NCI-H2196 treated with DMSO at 0.1 percent for 48 hours (cell line): ENCODE measurements at regions not wholly inside any gene's neighbourhood (a gene's known extent, or its start where the extent isn't known, plus 50 kb on each side); places are given as distances from the start of the nearest gene placed in this dataset.

ENCODE experiments used
- DNase-seq: peaks from one replicate; lab custom pipeline; 2025; ENCODE audit not compliant: unreplicated experiment; lab: John Stamatoyannopoulos, UW

DNA sequence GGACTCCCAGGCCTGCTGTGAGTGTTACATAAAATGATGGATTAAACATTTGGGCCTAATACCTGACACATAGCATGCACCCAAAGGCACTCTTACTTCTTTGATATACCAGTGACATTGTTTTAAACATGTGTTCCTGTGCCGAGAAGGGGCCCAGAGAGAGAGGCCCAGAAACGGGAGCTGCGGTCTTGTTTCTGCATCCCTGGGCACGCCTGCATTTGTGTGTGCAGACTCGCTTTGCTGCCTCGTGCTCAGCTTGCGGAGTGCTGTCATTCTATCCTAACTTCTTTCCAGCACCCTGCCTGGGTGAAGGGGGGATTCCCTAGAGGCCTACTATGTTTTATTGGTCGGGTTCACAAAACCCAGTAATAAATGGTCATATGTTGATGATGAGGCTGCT is 666.2 kb upstream of the HS6ST1 start:
- DNase-seq = no peak

DNA sequence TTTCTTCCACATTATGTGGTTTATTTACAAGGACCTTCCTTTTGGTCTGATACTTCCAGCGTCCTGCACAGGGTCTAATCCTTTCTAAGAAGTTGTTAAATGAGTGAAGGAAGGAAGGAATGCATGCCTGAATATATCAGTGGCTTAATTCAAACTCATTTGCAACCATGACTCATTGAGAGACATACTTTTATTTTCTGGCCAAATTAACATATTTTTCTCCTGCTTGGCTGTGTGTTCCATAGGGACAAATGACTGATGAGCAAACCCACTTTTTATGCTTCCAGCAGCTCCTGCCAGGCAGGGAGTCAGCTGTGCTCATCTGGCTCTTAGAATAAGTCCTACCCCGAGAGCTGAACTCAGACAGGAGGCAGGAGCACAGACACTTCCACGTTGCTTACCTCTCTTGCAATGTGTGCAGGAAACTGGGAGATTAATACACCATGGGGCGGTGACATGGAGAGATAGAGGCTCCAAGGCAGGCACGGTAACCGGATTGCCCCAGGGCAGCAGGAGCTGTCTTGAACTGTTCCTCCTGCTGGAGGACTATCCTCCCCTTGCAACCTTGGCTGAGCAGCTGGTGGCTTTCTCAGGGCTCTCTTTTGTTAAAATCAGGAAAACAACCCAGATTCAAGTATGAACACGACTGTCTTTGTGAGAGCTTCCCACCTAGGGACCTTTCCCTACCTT is 667.5 kb upstream of the HS6ST1 start:
- DNase-seq = no peak

DNA sequence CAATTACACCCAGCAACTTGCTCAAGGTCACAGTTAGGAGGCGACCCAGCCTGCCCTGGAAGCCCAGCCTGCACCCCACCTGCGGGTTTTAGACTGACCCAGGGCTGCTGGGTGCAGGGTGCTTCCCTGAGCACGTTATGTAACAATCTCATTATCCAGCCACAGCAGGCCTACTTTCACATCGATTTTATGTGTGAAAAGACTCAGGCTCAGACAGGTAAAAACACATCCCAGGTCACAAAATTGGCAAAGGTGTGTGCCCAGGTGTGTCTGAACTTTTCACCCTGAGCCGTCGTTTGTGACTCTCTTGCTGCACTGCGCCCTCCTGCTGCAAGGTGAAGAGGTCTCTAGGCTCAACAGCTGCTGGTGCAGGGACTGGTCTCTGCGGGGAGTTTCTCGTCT is 668.2 kb upstream of the HS6ST1 start:
- no peak for DNase-seq

DNA sequence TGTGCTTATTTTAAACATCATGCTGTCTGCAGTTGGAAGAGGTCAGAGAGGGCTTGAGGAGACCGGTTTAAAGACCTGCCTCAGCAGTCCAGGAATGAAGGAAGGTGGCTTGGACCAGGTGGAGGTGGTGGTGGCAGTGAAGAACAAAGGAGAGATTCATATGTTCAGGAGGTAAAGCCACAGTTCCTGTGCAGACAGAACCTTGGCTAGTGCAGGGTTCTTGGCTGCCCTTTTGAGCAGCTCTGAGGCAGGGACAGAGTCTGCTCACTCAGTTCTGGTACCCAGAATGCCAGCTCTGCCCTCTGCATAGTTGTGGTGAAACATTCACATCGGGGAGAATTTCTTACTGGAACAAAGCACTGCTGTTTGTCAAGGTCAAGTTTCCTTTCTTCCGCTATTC is 669.7 kb upstream of the HS6ST1 start:
- no peak for DNase-seq

- DNase-seq = no peak
These were observed 670.3 kb upstream of the HS6ST1 start for GRCh38 chr2:128988967-128989366.

DNA sequence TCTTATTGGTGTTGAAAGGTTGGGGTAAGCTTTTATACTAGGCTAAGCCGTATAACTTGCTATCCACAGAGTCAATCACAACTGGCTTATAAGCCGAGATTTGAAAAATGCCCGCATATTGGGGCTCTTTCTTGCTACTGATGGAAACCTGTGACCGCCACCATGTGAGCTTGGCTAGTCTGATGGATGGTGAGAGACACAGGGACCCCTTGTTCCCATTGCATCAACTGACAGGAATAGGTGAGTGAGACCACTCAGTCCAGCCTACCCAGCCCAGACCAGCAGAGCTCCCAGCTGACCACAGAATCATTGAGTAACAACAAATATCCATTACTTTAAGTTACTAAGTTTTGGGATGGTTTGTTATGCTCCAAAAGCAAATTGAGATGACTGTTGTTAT is 676.4 kb upstream of the HS6ST1 start:
- DNase-seq = no peak

GRCh38 chr2:128996078-128996477 is 677.4 kb upstream of the HS6ST1 start:
- DNase-seq = no peak

DNA sequence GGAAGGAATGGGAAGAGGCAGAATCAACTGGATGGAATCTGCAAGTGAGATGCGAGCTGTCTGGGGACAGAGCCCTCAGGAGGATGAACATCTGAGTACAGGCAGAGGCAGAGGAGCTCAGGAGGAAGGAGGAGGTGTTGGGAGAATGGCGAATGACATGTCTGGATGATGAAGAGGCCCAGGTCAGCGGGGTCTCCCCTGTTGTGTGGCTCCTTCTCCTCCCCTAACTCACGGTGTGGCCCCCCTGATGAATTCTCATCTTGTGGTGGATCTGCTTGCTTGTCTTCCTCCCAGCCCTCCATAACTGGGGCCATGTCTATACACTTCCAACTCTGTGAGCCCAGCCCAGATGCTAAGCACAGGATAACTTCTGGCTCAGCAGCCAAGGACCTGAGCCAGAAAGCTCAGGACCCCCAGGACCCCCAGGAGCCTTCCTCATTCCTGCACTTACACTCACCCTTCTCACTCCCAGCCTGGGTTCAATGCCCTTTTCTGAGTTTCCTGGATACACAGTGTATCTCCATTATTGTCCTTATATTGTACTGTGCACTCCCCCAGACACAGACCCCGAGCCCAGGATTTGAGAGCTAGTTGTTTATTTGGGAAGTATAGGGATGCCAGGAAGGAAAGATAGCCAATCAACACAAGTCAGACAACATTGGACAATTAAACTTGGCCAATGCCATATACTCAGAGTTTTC is 678.6 kb upstream of the HS6ST1 start:
- DNase-seq = no peak

- DNase-seq = no peak
These were observed 683.3 kb upstream of the HS6ST1 start for GRCh38 chr2:129001926-129002325.

- DNase-seq = no peak
These were observed 684.1 kb upstream of the HS6ST1 start for GRCh38 chr2:129002751-129003150.

DNA sequence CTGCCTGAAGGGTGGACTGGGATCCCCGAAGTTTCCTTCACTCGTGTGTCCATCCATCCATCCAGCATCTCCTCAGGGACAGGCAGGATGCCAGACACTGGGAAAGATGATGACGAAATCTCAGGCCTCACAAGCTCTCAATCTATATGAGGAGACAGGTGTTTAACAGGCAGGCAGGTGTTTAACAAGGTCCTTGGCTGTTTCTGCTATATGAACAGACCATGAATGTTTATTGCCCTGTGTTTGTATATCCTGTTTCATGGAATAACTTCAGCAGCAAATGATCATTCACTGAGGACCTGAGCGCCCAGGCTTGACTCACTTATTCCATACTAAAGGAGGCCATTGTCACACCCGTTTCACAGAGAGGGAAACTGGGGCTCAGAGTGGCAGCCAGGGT is 685.8 kb upstream of the HS6ST1 start:
- DNase-seq = no peak

DNA sequence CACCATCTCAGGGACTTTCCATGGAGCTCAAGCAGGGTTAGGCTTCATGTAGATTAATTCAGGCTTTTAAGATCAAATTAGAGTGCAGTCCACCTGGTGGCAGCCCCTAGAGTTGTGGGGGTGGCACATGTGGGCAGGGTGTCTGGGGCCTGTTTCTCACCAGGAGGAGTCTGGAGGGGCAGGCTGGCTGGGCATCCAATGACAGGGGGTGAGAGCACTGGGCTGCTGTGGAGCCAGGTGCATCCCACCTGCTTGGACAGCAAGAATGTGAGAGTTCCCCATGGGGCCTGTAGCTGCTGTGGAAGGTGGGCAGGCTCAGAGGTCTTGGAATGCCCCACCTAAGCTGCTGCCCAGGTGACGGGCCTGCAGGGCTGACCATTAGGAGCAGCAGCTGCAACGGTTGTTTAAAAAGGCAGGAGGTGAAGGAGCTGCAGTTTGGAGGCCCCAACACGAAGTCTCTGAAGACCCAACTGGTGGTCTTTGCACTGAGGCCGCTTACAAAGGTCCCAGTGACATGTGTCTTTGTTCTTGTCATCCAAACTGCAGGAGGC is 686.3 kb upstream of the HS6ST1 start:
- DNase-seq = no peak

DNA sequence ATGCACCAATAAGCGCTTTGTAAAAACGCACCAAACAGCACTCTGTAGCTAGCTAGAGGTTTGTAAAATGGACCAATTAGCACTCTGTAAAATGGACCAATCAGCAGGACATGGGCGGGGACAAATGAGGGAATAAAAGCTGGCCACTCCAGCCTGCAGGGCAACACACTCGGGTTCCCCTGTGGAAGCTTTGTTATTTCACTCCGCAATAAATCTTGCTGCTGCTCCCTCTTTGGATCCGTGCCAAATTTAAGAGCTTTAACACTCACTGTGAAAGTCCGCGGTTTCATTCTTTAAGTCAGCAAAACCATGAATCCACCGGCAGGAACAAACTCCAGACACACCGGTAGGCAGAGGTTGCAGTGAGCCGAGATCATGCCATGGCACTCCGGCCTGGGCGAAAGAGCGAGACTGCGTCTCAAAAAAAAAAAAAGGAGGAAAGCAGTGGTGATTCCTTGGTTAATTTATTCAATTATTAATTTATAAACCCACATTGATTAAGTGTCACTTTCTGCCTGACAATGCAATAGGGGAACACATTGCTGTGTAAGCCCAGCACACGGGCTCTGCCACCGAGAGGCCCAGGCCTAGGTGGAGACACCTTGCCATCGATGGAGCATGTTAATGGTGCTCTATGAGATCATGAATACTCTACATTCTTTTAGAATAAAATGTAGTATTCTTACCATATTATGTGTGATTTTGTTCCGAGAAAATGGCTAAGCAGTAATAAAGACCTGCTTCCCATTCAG is 687.6 kb upstream of the HS6ST1 start:
- DNase-seq = no peak

GRCh38 chr2:129006901-129007300 is 688.2 kb upstream of the HS6ST1 start:
- DNase-seq = no peak

- no peak for DNase-seq
These were observed 689.6 kb upstream of the HS6ST1 start for GRCh38 chr2:129008055-129008880.

DNA sequence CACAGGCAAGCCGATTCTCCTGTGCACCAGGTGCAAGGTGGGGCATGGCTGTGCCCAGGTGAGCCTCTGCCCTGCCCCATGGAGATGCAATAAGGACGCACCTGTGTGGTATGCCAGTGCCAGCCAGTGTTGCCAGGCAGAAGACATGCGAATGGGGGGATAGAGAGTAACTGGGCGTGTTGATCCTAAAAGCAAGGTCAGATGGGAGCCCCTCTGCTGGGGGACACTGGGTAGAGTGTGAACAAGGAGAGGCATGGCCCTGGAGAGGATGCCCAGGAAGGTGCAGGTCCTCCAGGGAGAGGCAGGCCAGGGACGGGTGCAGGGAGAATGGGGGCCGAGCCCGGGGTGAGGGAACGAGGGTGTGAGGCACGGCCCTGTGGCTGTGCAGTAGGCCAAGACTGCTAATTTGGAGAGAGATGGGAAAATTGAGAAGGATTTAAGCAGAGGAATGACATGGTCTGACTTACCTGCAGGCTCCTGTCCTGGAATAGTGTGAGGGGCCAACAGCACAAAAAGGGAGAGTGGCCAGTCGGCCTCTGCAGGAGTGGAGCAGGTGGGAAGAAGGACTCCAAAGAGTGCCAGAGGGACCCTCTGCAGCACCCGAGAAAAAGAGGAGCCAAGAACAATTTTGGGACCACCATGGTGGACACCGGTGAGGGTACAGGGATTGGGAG is 690.4 kb upstream of the HS6ST1 start:
- DNase-seq = no peak

GRCh38 chr2:129009555-129010146 is 691.0 kb upstream of the HS6ST1 start:
- no peak for DNase-seq

DNA sequence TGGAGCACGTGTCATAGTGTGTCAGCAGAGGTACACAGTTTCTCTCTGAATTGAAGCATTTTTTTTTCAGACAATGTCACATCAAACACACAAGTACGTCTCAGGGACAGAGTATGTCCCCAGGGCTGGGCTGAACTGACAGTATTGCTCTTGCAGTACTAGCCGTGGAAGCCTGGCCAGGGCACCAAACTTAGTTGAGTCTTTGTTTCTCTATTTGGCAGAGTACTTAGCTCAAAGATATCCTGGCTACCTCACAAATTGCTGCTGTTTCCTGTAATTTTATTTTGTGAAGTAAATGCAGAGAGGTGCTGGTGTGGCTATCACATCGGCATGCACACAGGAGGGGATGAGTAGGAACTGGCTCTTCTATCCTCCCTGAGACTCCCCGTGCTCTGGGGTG is 691.6 kb upstream of the HS6ST1 start:
- DNase-seq = no peak

- no peak for DNase-seq
These were observed 692.9 kb upstream of the HS6ST1 start for GRCh38 chr2:129011466-129012061.

DNA sequence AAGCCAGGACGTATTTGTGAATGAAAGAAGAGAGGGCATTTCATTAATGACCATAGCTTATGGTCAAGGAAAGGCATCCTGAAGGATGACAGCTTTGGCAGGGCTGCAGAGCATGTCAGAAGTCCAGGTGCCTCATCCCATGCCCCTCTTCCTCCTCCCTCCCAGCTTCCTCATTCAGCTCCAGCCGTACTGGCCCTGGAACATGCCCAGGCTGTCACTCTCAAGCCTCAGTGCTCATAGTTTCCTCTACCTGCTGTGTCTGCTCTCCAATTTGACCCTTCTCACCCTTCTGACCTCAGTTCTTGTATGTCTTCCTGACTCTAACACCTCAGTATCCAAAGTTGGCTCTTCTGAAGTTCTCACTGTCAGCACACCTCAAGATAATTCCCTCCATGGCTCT is 695.8 kb upstream of the HS6ST1 start:
- DNase-seq = no peak
